HG02763 (cell line): ENCODE measurements at regions not wholly inside any gene's neighbourhood (a gene's known extent, or its start where the extent isn't known, plus 50 kb on each side); places are given as distances from the start of the nearest gene placed in this dataset.
"Not testable (repeated sequence)": the region's sequence is repeated elsewhere in the genome, so short reads cannot be mapped to it uniquely, and the experiment has no call there.

Experiments used
- ATAC-seq: cut with Tn5 transposase; IDR thresholded peaks from one replicate; pipeline ENCODE4 v1.9.1; 2021; ENCODE audit warnings: mild to moderate bottlenecking, moderate library complexity; ENCODE audit not compliant: unreplicated experiment

GRCh38 chr10:57605948-57606485, 661.7 kb downstream of the IPMK start:
- ATAC-seq: no peak

- ATAC-seq: no peak
Measured at GRCh38 chr10:57599440-57599839, 668.3 kb downstream of the IPMK start.

DNA sequence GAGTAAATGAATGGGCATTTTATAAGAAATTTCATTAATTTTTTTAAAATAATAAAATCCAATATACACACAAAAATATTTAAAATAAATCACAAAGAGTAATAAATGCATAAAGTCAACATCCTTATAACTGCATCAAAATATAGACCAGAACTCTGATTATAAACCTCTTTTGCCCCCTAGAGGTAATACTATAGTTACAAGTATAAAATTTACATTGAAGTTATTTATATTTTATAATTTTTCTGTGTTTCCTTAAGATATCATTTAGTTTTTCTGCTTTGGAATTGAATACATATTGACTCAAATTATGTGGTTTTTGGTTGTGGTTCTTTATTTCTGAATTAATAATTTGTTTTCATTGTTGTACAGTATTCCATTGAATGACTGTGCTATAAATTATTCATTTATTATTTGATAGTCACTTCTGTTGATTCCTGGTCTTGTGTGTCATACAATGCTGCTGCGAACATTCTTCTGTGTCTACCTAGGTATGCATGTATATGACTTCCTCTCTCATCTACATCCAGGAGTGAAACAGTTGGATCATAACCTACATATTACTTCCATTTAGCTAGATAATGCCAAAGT, 673.6 kb downstream of the IPMK start:
- ATAC-seq: no peak

- ATAC-seq: no peak
Measured at GRCh38 chr10:57579926-57580325, 687.8 kb downstream of the IPMK start.

- no peak for ATAC-seq
Measured at GRCh38 chr10:57562211-57562610, 705.5 kb downstream of the IPMK start.

- not testable (repeated sequence) for ATAC-seq
Measured at GRCh38 chr10:57551774-57552173, 715.9 kb downstream of the IPMK start.

DNA sequence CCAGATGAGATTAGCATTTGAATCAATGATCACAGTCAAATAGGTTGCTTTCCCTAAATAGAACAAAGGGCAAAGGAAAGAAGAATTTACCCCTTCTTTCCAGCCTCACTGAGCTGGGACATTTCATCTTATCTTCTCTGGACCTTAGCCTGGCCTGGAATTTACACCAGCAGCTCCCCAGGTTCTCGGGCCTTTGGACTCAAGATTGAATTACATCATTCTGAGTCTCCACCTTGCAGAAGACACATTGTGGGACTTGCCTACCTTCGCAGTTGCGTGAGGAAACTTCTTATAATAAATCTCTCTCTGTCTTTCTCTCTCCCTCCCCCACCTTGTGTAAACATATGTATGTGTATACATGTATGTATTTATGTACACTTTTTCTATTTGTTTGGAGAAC, 732.4 kb downstream of the IPMK start:
- ATAC-seq: no peak

- no peak for ATAC-seq
Measured at GRCh38 chr10:57513637-57514036, 754.1 kb downstream of the IPMK start.

DNA sequence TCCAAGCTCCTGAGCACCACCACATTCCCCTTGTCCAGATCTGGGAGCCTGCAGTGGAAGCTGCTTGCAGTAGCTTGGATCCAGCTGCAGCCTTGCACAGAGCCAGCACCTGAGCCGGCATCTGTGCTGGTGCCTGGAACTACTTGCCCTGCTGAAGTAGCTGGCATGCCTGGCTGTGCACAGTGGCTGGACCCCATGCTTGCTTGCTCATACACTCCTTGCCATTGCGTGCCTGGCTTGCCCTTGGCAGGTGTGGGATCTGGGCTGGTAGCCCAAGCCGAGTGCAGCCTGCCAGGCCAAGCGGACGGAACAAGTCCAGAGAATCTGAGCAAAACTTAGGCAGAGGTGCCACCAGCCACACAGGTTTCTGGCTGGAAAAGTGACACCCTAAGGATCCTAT, 759.9 kb downstream of the IPMK start:
- ATAC-seq: no peak

- no peak for ATAC-seq
Measured at GRCh38 chr10:57506414-57507094, 761.1 kb downstream of the IPMK start.

GRCh38 chr10:57494486-57494885, 773.2 kb downstream of the IPMK start:
- ATAC-seq: no peak

- ATAC-seq: no peak
Measured at GRCh38 chr10:57482259-57482658, 785.4 kb downstream of the IPMK start.

GRCh38 chr10:57472823-57473619, 794.7 kb downstream of the IPMK start:
- ATAC-seq: no peak

GRCh38 chr10:57468894-57469432, 798.7 kb downstream of the IPMK start:
- no peak for ATAC-seq

DNA sequence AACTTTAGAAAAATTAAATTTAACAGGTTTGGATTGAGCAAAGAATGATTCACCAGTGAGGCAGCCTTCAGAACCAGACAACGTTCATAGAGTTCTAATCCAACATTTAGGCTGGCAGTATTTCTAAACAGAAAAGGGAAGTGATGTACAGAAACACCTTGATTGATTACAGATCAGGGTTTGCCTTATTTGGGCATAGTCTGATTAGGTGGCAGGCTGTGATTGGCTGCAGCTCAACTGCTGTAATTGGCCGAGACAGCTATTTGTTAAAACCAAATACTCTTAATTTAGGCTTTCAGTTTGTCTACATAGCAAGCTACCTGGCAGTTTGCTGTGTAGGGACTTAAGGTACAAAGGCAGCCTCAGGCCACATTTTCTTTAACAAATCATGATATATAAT, 802.5 kb downstream of the IPMK start:
- ATAC-seq: no peak

- no peak for ATAC-seq
Measured at GRCh38 chr10:57460540-57460939, 807.2 kb downstream of the IPMK start.

GRCh38 chr10:57457972-57458512, 809.7 kb downstream of the IPMK start:
- ATAC-seq: no peak

DNA sequence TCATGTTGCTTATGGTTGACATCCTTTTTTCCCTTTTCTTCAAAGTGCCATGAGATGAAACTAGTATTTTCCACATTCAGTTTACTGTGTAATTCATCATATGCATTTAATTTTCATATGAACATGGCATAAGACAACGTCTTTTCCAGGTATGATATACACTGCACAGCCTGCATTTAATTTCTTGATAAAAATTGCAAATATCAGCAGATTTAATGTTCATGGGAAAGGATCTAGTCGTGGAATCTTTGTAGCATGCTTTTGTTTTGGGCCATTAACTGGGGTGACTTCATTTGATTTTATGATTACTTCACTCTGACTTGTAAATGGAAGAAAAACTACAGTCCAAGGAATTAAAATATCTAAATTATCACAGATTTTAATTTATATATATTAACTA, 837.3 kb downstream of the IPMK start:
- no peak for ATAC-seq

- ATAC-seq: no peak
Measured at GRCh38 chr10:57420881-57421280, 846.8 kb downstream of the IPMK start.

GRCh38 chr10:57418476-57418875, 849.2 kb downstream of the IPMK start:
- no peak for ATAC-seq

- no peak for ATAC-seq
Measured at GRCh38 chr10:57395923-57396322, 871.8 kb downstream of the IPMK start.
